A673 (cell line): ENCODE measurements at regions not wholly inside any gene's neighbourhood (a gene's known extent, or its start where the extent isn't known, plus 50 kb on each side); places are given as distances from the start of the nearest gene placed in this dataset.

Experiments used
- BruUV-seq: library from RNA; stranded (reverse); fragments of 400-500 nt; replicated peaks from 2 replicates; lab custom pipeline; 2021; lab: Mats Ljungman, UMichigan
- CTCF ChIA-PET: fragments of 300-600 bp; sonication (Branson Sonifier 250); formaldehyde crosslinking; loops from one replicate; lab custom pipeline; 2022; ENCODE audit warnings: antibody characterized with exemption; lab: Charles Lee
- POLR2A ChIA-PET: fragments of 300-600 bp; sonication (Branson Sonifier 250); formaldehyde crosslinking; loops from one replicate; lab custom pipeline; 2022; ENCODE audit warnings: antibody characterized with exemption; ENCODE audit not compliant: low non-redundant PET; lab: Charles Lee
- DNase-seq: peaks from one replicate; pipeline ENCODE4 v3.0.0-alpha.2; 2015; ENCODE audit warnings: low spot score
- H3K27ac ChIP-seq: fragments of 200-600 bp; sonication (generic); 2 replicates; pipeline ENCODE4 v1.5.1; 2016; ENCODE audit warnings: mixed run types, low read depth, mild to moderate bottlenecking, mixed read lengths, antibody characterized with exemption, low read length; ENCODE audit not compliant: poor library complexity, severe bottlenecking
- H3K27me3 ChIP-seq: fragments of 200-600 bp; sonication (generic); replicated peaks from 2 replicates; pipeline ENCODE4 v1.6.1; 2017; ENCODE audit warnings: mixed run types, low read depth, mild to moderate bottlenecking, mixed read lengths, antibody characterized with exemption, low read length; ENCODE audit not compliant: insufficient read depth, poor library complexity
- H3K36me3 ChIP-seq: fragments of 200-600 bp; sonication (generic); 2 replicates; pipeline ENCODE4 v1.6.1; 2016; ENCODE audit warnings: mixed run types, mild to moderate bottlenecking, mixed read lengths, antibody characterized with exemption, low read length; ENCODE audit not compliant: insufficient read depth, poor library complexity, severe bottlenecking
- H3K4me1 ChIP-seq: fragments of 200-600 bp; sonication (generic); 2 replicates; pipeline ENCODE4 v1.6.1; 2017; ENCODE audit warnings: mixed run types, mild to moderate bottlenecking, mixed read lengths, antibody characterized with exemption, low read length; ENCODE audit not compliant: insufficient read depth, poor library complexity, severe bottlenecking
- H3K4me3 ChIP-seq: fragments of 200-600 bp; sonication (generic); 2 replicates; pipeline ENCODE4 v1.5.1; 2016; ENCODE audit warnings: low read depth, mixed run types, mild to moderate bottlenecking, mixed read lengths, low read length; ENCODE audit not compliant: poor library complexity, severe bottlenecking
- H3K9me3 ChIP-seq: fragments of 200-600 bp; sonication (generic); 2 replicates; pipeline ENCODE4 v1.6.1; 2016; ENCODE audit warnings: mixed run types, low read depth, mild to moderate bottlenecking, mixed read lengths, antibody characterized with exemption, low read length; ENCODE audit not compliant: poor library complexity, severe bottlenecking
- EZH2 ChIP-seq: fragments of 200-600 bp; sonication (generic); IDR thresholded peaks from 2 replicates; pipeline ENCODE4 v1.6.1; 2017; ENCODE audit warnings: borderline replicate concordance, low read depth, mild to moderate bottlenecking, mixed read lengths, antibody characterized with exemption, low read length; ENCODE audit not compliant: poor library complexity, severe bottlenecking
- intact Hi-C: fragments of 100-400 bp; cut with micrococcal nuclease; formaldehyde crosslinking; loops from one replicate; pipeline ENCODE4 v1.10.0; 2022; ENCODE audit not compliant: unreplicated experiment
- TF ChIP-seq, protein P1 (sequence below): fragments of 300-800, 200-600 bp; sonication (generic); conservative IDR thresholded peaks from 2 replicates; pipeline ENCODE4 v1.5.1; 2017; ENCODE audit warnings: low read depth, mild to moderate bottlenecking, antibody characterized with exemption, low read length, moderate library complexity, mixed read lengths

DNA sequence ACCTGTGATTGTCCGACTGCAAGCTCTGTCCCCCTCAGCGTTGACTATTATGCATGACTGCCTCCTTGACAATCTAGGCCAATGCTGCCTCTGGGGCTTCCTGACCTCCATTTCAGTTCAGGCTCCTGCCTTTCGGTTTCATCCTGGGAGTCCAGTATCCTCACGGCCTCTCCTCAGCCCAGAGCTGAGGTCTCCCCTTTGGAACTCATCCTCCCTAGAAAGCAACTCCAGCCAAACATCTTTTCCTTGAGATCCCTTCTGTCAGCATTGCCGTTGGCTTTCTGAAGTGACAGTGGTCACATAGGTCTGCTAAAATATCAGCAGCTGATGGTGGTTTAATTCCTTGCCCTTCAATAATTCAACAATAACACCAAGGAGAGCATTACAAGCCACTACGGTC is 519.1 kb upstream of the NBEA start:
- TF ChIP-seq EZH2, result no peak
- ChIA-PET CTCF (no interaction called here), POLR2A (no interaction called here)
- no peaks in the 10 kb centered on the region for H3K4me1 ChIP-seq
- no TSS peak for BruUV-seq
- H3K4me3 ChIP-seq, result no peak overlapping the region
- no peaks in the 10 kb centered on the region for H3K27me3 ChIP-seq
- H3K36me3 ChIP-seq, result no peaks in the 10 kb centered on the region
- intact Hi-C loops, result no loop called here
- no peak for DNase-seq
- no peaks in the 10 kb centered on the region for H3K9me3 ChIP-seq
- no peak overlapping the region for H3K27ac ChIP-seq

DNA sequence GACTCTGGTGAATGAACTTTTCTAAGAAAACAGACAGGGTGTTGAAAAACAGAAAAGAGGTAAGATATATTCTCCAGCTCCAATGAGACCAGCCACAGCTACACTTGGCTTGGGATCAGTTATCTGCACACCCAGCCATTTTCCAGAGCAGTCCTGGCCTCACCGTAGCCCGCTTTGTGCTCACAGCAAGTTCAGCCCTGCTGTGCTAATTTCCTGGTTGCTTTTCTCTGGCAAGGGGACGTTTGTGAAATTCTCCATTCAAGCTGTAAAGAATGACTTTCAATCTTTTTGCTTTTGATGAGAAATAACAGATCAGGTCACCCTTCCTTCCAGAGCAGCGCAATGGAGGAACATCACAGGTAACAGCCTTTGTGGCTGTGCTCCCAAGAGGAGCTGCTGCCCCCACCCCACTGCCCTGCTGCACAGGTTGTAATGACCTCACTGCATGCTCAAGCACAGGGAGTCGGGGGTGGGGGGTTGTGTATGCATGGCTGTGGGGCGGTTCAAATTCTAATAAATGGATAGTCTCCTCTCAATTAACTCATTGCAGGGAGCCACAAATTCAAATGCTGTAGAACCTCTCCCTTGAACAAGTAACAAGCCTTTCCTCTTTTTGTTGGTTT is 516.6 kb upstream of the NBEA start:
- H3K9me3 ChIP-seq, result no peaks in the 10 kb centered on the region
- no peaks in the 10 kb centered on the region for H3K4me1 ChIP-seq
- H3K27ac ChIP-seq, result no peak overlapping the region
- no peaks in the 10 kb centered on the region for H3K27me3 ChIP-seq
- CTCF ChIA-PET, result no interaction called here
- no peak for DNase-seq
- TF ChIP-seq, protein P1, sequence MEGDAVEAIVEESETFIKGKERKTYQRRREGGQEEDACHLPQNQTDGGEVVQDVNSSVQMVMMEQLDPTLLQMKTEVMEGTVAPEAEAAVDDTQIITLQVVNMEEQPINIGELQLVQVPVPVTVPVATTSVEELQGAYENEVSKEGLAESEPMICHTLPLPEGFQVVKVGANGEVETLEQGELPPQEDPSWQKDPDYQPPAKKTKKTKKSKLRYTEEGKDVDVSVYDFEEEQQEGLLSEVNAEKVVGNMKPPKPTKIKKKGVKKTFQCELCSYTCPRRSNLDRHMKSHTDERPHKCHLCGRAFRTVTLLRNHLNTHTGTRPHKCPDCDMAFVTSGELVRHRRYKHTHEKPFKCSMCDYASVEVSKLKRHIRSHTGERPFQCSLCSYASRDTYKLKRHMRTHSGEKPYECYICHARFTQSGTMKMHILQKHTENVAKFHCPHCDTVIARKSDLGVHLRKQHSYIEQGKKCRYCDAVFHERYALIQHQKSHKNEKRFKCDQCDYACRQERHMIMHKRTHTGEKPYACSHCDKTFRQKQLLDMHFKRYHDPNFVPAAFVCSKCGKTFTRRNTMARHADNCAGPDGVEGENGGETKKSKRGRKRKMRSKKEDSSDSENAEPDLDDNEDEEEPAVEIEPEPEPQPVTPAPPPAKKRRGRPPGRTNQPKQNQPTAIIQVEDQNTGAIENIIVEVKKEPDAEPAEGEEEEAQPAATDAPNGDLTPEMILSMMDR, result no peak
- no peak for TF ChIP-seq EZH2
- POLR2A ChIA-PET, result no interaction called here
- no peak overlapping the region for H3K4me3 ChIP-seq
- intact Hi-C loops, result no loop called here
- H3K36me3 ChIP-seq, result no peaks in the 10 kb centered on the region
- no TSS peak for BruUV-seq

DNA sequence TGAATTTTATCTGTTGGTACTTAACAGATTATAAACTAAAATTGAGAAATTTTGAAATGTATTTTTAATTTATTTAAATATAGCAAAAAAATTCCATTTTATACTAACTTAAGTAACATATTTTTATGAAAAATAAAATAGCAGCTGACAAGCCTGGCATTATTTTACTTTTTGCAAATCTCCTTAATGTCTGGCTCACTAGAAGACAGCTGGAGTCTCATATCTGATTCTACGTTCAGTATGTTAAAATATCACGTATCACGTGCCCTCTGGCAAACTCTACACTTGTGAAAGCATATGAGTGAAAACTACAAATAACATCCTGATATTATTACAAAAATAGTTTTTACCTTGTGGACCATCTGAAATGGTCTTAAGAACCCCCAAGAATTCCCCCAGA is 513.2 kb upstream of the NBEA start:
- TF ChIP-seq, protein P1, result no peak
- ChIA-PET CTCF (no interaction called here), POLR2A (no interaction called here)

DNA sequence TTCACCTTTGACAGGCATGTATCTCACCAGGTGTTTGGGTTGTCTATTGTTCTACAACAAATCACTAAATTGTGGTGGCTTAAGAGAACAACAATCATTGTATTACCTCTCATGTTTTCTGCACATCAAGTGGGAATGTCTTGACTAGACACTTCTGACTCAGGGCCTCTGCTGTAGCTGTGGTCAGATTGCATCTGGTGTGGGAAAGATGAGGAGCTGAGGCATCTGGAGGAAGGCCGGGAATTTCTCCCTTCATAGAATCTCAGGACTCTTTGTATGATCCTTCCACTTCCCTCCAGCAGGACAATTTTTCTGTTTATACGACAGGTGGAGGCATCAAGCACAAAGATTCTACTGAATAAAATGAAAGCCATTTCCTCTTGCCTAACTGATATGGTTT is 511.8 kb upstream of the NBEA start:
- Histone ChIP-seq H3K27me3 (no peaks in the 10 kb centered on the region), H3K36me3 (no peaks in the 10 kb centered on the region), H3K9me3 (no peaks in the 10 kb centered on the region), H3K4me1 (no peaks in the 10 kb centered on the region), H3K27ac (no peak overlapping the region), H3K4me3 (no peak overlapping the region)
- TF ChIP-seq EZH2, result no peak
- TF ChIP-seq, protein P1, result no peak
- ChIA-PET CTCF (no interaction called here), POLR2A (no interaction called here)
- intact Hi-C loops, result no loop called here
- no peak for DNase-seq
- no TSS peak for BruUV-seq

More for the DNA sequence above, 513.2 kb upstream of the NBEA start:
- no peak for DNase-seq
- H3K27me3 ChIP-seq, result no peaks in the 10 kb centered on the region
- no peak overlapping the region for H3K4me3 ChIP-seq
- intact Hi-C loops, result no loop called here
- no TSS peak for BruUV-seq
- H3K4me1 ChIP-seq, result no peaks in the 10 kb centered on the region
- no peaks in the 10 kb centered on the region for H3K36me3 ChIP-seq
- no peaks in the 10 kb centered on the region for H3K9me3 ChIP-seq
- no peak overlapping the region for H3K27ac ChIP-seq
